GM12872 (cell line): ENCODE measurements at regions not wholly inside any gene's neighbourhood (a gene's known extent, or its start where the extent isn't known, plus 50 kb on each side); places are given as distances from the start of the nearest gene placed in this dataset.

Experiments used
- TF ChIP-seq, protein P1 (sequence below): IDR thresholded peaks from 3 replicates; pipeline ENCODE4 v1.5.1; 2011; ENCODE audit warnings: low read depth, mild to moderate bottlenecking, low read length, moderate library complexity; ENCODE audit not compliant: insufficient read depth

GRCh38 chr10:28211759-28212158 lies 91.1 kb downstream of the MPP7 start:
- TF ChIP-seq, protein P1, sequence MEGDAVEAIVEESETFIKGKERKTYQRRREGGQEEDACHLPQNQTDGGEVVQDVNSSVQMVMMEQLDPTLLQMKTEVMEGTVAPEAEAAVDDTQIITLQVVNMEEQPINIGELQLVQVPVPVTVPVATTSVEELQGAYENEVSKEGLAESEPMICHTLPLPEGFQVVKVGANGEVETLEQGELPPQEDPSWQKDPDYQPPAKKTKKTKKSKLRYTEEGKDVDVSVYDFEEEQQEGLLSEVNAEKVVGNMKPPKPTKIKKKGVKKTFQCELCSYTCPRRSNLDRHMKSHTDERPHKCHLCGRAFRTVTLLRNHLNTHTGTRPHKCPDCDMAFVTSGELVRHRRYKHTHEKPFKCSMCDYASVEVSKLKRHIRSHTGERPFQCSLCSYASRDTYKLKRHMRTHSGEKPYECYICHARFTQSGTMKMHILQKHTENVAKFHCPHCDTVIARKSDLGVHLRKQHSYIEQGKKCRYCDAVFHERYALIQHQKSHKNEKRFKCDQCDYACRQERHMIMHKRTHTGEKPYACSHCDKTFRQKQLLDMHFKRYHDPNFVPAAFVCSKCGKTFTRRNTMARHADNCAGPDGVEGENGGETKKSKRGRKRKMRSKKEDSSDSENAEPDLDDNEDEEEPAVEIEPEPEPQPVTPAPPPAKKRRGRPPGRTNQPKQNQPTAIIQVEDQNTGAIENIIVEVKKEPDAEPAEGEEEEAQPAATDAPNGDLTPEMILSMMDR, result no peak

DNA sequence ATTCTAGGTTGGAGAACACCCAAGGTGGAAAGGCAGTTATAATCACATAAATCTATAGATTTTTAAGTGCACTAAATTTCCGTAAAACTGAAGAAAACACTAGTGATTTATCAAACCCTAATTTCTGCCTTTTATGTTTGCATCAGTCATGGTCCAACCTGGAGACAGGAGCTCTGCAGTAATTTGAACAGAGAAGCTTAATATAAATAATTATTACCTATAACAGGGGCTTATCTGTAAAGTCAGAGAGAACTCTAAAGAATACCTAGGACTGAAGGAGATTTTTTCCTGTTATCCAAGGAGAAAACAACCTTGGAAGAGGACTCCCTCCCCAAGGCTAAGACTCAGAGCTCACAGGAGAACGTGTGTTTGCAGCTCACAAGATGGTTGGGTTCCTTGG lies 95.1 kb downstream of the MPP7 start:
- TF ChIP-seq, protein P1, result no peak

DNA sequence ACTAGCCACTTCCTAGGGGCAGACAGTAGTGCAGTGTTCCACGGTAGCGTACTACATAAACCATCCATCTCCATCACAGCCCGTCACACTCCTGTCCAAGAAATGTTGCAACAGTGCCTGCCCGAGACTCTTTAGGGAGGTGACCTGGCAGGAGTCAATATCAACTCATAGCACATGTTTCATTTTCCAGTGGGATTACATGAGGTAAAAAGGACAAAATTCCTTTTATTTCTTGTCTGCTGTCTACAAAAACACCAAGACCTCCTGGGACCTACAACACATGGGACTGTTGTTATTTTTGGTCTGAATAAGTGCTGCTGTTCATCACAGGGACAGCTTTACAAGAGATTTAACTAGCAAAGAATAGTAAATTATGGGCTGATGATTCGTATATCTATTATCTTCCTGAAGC lies 99.9 kb downstream of the MPP7 start:
- TF ChIP-seq, protein P1, result no peak

DNA sequence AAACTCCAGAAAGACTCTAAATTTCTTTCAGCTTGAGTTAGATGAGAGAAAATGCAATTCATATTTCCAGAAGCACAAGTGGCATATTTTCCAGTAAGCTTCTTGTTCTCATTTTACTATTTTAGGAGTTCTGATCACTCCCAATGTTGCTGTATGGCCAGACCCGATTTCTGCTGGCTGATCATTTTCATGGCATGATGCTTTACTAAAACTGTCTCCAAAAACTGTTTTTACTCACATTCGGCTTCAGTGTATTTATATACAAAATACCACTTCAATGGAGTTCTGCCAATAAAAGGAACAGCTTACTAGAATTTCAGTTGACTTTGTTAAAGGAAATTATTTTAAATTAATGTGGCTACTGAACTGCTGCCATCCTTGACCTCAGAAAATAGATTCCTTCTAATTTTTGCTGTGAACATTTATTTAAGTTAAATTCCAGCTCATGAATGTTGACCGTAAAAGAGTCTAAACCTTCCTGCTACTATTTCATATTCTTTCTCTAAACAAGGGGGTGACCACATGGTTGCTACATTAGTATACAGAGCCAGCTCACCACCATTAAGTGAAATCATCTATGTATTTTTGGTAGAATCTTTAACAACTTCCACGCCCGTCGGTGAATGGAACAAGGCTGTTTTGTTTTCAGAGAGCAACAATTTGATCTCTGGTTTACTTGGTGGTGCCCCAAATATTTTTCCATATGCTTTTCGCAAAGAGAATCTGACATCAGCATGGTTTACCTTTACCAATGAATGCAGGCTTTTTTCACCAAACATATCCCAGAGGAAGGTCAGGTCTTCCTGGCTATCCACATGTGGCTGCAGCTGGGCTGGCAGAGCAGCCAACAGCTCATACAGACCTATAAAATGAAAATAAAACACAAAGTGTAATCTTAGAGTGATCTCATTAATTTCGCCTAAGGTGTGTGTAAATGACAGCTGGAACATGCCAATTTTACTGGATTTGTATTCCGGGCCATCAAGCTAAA lies 101.2 kb downstream of the MPP7 start:
- TF ChIP-seq, protein P1, result no peak

DNA sequence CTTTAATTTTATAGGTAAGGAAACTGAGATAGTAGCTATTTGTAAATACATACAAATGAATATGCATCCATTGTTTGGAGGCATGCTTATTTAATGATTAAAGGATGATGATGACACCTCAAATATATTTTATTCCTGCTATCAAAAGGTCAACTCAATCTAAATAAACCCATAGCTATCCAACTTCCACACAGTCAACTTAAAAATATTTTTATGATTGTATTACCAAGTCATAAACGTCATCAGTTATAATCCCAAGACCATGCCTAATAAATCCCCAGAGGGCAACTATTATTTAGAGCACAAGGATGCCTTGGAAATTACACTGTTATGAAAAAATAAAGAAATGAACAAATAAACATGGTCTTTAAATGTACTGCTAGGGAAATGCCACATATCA lies 102.1 kb downstream of the MPP7 start:
- TF ChIP-seq, protein P1, result no peak

DNA sequence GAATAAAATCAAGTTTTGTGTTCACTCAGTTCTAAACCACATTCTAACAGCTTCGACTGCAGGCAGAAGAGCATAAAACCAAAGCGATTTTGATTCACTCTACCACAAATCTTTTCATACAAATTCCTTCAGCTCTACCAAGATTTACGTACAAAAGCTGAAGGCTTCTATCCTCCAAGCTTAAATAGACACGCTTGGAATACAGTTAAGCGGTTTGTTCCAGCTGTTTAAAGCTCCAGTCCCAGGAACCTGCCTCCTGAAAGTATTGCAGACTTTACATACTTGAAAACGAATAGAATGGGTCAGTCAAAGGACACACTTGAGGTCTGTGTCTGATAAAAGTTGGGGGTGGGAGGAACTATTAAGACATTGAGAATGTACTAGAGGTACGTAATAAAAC lies 102.9 kb downstream of the MPP7 start:
- TF ChIP-seq, protein P1, result no peak

GRCh38 chr10:28190196-28190595 lies 112.7 kb downstream of the MPP7 start:
- TF ChIP-seq, protein P1, result no peak
